Osteoblast (primary cell): ENCODE measurements at regions not wholly inside any gene's neighbourhood (a gene's known extent, or its start where the extent isn't known, plus 50 kb on each side); places are given as distances from the start of the nearest gene placed in this dataset.

ENCODE experiments used
- DNase-seq: peaks from one replicate; pipeline ENCODE4 v3.0.0; 2011; ENCODE audit warnings: low spot score, mixed read lengths; ENCODE audit not compliant: insufficient read length; ENCODE audit errors: missing footprints
- H2AFZ ChIP-seq: 2 replicates; pipeline ENCODE4 v1.6.0; 2011; ENCODE audit warnings: mild to moderate bottlenecking, low read length
- H3K27ac ChIP-seq: 2 replicates; pipeline ENCODE4 v1.5.1; 2011; ENCODE audit warnings: mild to moderate bottlenecking, low read depth, low read length, moderate library complexity
- H3K27me3 ChIP-seq: 2 replicates; pipeline ENCODE4 v1.6.0; 2012; ENCODE audit warnings: mild to moderate bottlenecking, control low read depth, inconsistent platforms, low read length, moderate library complexity; ENCODE audit not compliant: insufficient read depth
- H3K36me3 ChIP-seq: 2 replicates; pipeline ENCODE4 v1.5.1; 2011; ENCODE audit warnings: mild to moderate bottlenecking, low read length, control low read depth, moderate library complexity; ENCODE audit not compliant: insufficient read depth
- H3K4me1 ChIP-seq: 2 replicates; pipeline ENCODE4 v1.5.1; 2011; ENCODE audit warnings: mild to moderate bottlenecking, low read length, control low read depth, moderate library complexity; ENCODE audit not compliant: insufficient read depth
- H3K4me2 ChIP-seq: 2 replicates; pipeline ENCODE4 v1.6.0; 2011; ENCODE audit warnings: mild to moderate bottlenecking, low read length; ENCODE audit not compliant: insufficient read depth
- H3K4me3 ChIP-seq: fragments of 200-600 bp; sonication (generic); 3 replicates; pipeline ENCODE4 v1.5.1; 2012; ENCODE audit warnings: mild to moderate bottlenecking, low read length, inconsistent platforms; ENCODE audit not compliant: insufficient read depth
- H3K79me2 ChIP-seq: 2 replicates; pipeline ENCODE4 v1.6.0; 2012; ENCODE audit warnings: mild to moderate bottlenecking, low read length, control low read depth, inconsistent platforms; ENCODE audit not compliant: insufficient read depth
- H3K9me3 ChIP-seq: 2 replicates; pipeline ENCODE4 v1.5.1; 2011; ENCODE audit warnings: low read depth, low read length, control low read depth
- H4K20me1 ChIP-seq: 2 replicates; pipeline ENCODE4 v1.6.0; 2012; ENCODE audit warnings: mild to moderate bottlenecking, low read length, control low read depth; ENCODE audit not compliant: insufficient read depth
- CTCF ChIP-seq: IDR thresholded peaks from 2 replicates; pipeline ENCODE4 v1.5.1; 2011; ENCODE audit warnings: mild to moderate bottlenecking, low read depth, low read length, moderate library complexity; ENCODE audit errors: extremely low read depth

- no peak overlapping the region for H3K4me3 ChIP-seq
- no peaks in the 10 kb centered on the region for H4K20me1 ChIP-seq
- H3K79me2 ChIP-seq, result no peaks in the 10 kb centered on the region
- DNase-seq, result no peak
- H3K9me3 ChIP-seq, result no peaks in the 10 kb centered on the region
- no peak for TF ChIP-seq CTCF
- no peaks in the 10 kb centered on the region for H3K4me1 ChIP-seq
- H3K27ac ChIP-seq, result no peak overlapping the region
- no peak overlapping the region for H3K4me2 ChIP-seq
- H2AFZ ChIP-seq, result no peak overlapping the region
- no peaks in the 10 kb centered on the region for H3K27me3 ChIP-seq
- H3K36me3 ChIP-seq, result no peaks in the 10 kb centered on the region
Observed at GRCh38 chr11:129605815-129606214, 209.8 kb upstream of the TMEM45B start.

GRCh38 chr11:129608711-129609110, 206.9 kb upstream of the TMEM45B start:
- Histone ChIP-seq H3K27me3 (no peaks in the 10 kb centered on the region), H3K4me1 (no peaks in the 10 kb centered on the region), H2AFZ (no peak overlapping the region), H3K36me3 (no peaks in the 10 kb centered on the region), H3K9me3 (no peaks in the 10 kb centered on the region), H3K79me2 (no peaks in the 10 kb centered on the region), H3K27ac (no peak overlapping the region), H4K20me1 (no peaks in the 10 kb centered on the region), H3K4me3 (no peak overlapping the region), H3K4me2 (no peak overlapping the region)
- TF ChIP-seq CTCF, result no peak
- DNase-seq, result no peak

- no peaks in the 10 kb centered on the region for H3K27me3 ChIP-seq
- H3K36me3 ChIP-seq, result no peaks in the 10 kb centered on the region
- no peak overlapping the region for H3K27ac ChIP-seq
- no peak for TF ChIP-seq CTCF
- no peak overlapping the region for H2AFZ ChIP-seq
- H3K9me3 ChIP-seq, result no peaks in the 10 kb centered on the region
- H3K4me2 ChIP-seq, result no peak overlapping the region
- no peaks in the 10 kb centered on the region for H3K79me2 ChIP-seq
- no peak for DNase-seq
- no peaks in the 10 kb centered on the region for H4K20me1 ChIP-seq
- no peak overlapping the region for H3K4me3 ChIP-seq
- H3K4me1 ChIP-seq, result no peaks in the 10 kb centered on the region
Observed at GRCh38 chr11:129610125-129610524, 205.5 kb upstream of the TMEM45B start.

- no peak overlapping the region for H3K4me3 ChIP-seq
- no peak overlapping the region for H3K27ac ChIP-seq
Observed at GRCh38 chr11:129610545-129610944, 205.1 kb upstream of the TMEM45B start.

More at GRCh38 chr11:129610545-129610944, 205.1 kb upstream of the TMEM45B start:
- no peak for DNase-seq
- Histone ChIP-seq H3K4me1 (no peaks in the 10 kb centered on the region), H3K27me3 (no peaks in the 10 kb centered on the region), H3K36me3 (no peaks in the 10 kb centered on the region), H3K4me2 (no peak overlapping the region), H2AFZ (no peak overlapping the region), H3K79me2 (no peaks in the 10 kb centered on the region), H3K9me3 (no peaks in the 10 kb centered on the region), H4K20me1 (no peaks in the 10 kb centered on the region)
- TF ChIP-seq CTCF, result no peak
